ENCODE measurements at regions not wholly inside any gene's neighbourhood (a gene's known extent, or its start where the extent isn't known, plus 50 kb on each side); places are given as distances from the start of the nearest gene placed in this dataset.

DNA sequence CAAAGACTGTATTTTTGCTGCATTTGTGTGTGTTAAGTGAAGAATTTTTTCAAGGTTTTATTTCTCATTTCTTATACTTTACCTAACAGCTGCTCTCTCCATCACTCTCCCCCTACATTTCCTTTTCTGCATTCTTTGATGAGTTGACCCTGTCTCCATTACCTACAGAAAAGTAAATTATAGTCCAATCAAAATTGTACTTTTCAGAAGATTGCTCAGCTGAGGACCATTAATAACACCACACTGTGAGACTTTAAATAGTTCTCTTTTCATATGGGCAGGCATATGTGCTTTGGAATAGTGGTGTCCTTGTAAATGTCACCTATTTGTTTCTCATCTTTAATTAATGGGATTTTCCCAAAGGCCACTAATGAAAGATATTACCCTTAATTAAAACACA, 234.7 kb upstream of the GPR149 start:
- Histone ChIP-seq H2AFZ (ENCODE audit: low read depth, low read length) (no peak overlapping the region), H3K4me2 (ENCODE audit: low read length) (no peak overlapping the region), H3K9me2 (ENCODE audit: insufficient read depth, low read length) (no peaks in the 10 kb centered on the region), H3K4me3 (ENCODE audit: low read length) (no peak overlapping the region), H3F3A (ENCODE audit: insufficient read depth, low read length, poor library complexity, severe bottlenecking) (no peaks in the 10 kb centered on the region), H3K9me3 (ENCODE audit: low read length) (no peaks in the 10 kb centered on the region), H4K20me1 (ENCODE audit: insufficient read depth) (no peaks in the 10 kb centered on the region), H3K27ac (ENCODE audit: low read length) (no peak overlapping the region), H3K36me3 (ENCODE audit: insufficient read depth, low read length) (no peaks in the 10 kb centered on the region), H3K9ac (ENCODE audit: low read length) (no peak overlapping the region), H3K27me3 (ENCODE audit: insufficient read depth, low read depth, low read length) (no peaks in the 10 kb centered on the region), H3K79me2 (replicated peaks; ENCODE audit: insufficient read depth, low read length) (no peaks in the 10 kb centered on the region)
- TF ChIP-seq SMC3 (conservative IDR thresholded peaks at IDR 0.05; ENCODE audit: poor library complexity) (no peak), EP300 (conservative IDR thresholded peaks at IDR 0.05; ENCODE audit: poor library complexity, severe bottlenecking) (no peak), TAF1 (IDR thresholded peaks at IDR 0.05; ENCODE audit: low read depth) (no peak), POLR2AphosphoS5 (IDR thresholded peaks at IDR 0.05) (no peak), RAD21 (conservative IDR thresholded peaks at IDR 0.05) (no peak), EZH2 (IDR thresholded peaks at IDR 0.05; ENCODE audit: borderline replicate concordance, insufficient read depth, low read length, poor library complexity, severe bottlenecking) (no peak), MXI1 (conservative IDR thresholded peaks at IDR 0.05; ENCODE audit: poor library complexity, severe bottlenecking) (no peak)
- TF ChIP-seq, protein P1, sequence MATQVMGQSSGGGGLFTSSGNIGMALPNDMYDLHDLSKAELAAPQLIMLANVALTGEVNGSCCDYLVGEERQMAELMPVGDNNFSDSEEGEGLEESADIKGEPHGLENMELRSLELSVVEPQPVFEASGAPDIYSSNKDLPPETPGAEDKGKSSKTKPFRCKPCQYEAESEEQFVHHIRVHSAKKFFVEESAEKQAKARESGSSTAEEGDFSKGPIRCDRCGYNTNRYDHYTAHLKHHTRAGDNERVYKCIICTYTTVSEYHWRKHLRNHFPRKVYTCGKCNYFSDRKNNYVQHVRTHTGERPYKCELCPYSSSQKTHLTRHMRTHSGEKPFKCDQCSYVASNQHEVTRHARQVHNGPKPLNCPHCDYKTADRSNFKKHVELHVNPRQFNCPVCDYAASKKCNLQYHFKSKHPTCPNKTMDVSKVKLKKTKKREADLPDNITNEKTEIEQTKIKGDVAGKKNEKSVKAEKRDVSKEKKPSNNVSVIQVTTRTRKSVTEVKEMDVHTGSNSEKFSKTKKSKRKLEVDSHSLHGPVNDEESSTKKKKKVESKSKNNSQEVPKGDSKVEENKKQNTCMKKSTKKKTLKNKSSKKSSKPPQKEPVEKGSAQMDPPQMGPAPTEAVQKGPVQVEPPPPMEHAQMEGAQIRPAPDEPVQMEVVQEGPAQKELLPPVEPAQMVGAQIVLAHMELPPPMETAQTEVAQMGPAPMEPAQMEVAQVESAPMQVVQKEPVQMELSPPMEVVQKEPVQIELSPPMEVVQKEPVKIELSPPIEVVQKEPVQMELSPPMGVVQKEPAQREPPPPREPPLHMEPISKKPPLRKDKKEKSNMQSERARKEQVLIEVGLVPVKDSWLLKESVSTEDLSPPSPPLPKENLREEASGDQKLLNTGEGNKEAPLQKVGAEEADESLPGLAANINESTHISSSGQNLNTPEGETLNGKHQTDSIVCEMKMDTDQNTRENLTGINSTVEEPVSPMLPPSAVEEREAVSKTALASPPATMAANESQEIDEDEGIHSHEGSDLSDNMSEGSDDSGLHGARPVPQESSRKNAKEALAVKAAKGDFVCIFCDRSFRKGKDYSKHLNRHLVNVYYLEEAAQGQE (IDR thresholded peaks at IDR 0.05; ENCODE audit: borderline replicate concordance), result no peak
- TF ChIP-seq, protein P2, sequence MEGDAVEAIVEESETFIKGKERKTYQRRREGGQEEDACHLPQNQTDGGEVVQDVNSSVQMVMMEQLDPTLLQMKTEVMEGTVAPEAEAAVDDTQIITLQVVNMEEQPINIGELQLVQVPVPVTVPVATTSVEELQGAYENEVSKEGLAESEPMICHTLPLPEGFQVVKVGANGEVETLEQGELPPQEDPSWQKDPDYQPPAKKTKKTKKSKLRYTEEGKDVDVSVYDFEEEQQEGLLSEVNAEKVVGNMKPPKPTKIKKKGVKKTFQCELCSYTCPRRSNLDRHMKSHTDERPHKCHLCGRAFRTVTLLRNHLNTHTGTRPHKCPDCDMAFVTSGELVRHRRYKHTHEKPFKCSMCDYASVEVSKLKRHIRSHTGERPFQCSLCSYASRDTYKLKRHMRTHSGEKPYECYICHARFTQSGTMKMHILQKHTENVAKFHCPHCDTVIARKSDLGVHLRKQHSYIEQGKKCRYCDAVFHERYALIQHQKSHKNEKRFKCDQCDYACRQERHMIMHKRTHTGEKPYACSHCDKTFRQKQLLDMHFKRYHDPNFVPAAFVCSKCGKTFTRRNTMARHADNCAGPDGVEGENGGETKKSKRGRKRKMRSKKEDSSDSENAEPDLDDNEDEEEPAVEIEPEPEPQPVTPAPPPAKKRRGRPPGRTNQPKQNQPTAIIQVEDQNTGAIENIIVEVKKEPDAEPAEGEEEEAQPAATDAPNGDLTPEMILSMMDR (IDR thresholded peaks at IDR 0.05; ENCODE audit: poor library complexity, severe bottlenecking), result no peak

DNA sequence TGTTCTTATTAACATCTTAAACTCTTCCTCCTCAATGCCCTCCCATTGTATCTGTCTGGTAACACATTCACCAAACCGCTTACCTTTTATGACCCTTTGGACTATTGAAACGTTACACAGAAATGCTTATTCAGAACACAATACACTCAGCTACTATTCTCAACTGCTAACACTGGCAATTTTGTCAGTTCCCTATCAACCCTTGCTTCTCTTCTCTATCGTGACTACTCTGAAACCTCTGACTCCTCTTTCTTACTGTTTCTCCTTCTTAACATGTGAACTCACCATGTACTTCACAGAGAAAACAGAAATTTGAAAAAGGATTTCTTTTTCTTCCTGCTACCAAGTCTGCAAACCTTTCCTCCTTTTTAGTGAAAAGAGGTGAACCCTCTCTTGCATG, 232.9 kb upstream of the GPR149 start:
- H3F3A ChIP-seq (ENCODE audit: insufficient read depth, low read length, poor library complexity, severe bottlenecking), result no peaks in the 10 kb centered on the region
- no peak overlapping the region for H3K4me2 ChIP-seq (ENCODE audit: low read length)
- no peaks in the 10 kb centered on the region for H4K20me1 ChIP-seq (ENCODE audit: insufficient read depth)
- no peak for TF ChIP-seq RAD21 (conservative IDR thresholded peaks at IDR 0.05)
- TF ChIP-seq, protein P1 (IDR thresholded peaks at IDR 0.05; ENCODE audit: borderline replicate concordance), result no peak
- TF ChIP-seq EZH2 (IDR thresholded peaks at IDR 0.05; ENCODE audit: borderline replicate concordance, insufficient read depth, low read length, poor library complexity, severe bottlenecking), result no peak
- TF ChIP-seq, protein P2 (IDR thresholded peaks at IDR 0.05; ENCODE audit: poor library complexity, severe bottlenecking), result no peak
- no peak for TF ChIP-seq MXI1 (conservative IDR thresholded peaks at IDR 0.05; ENCODE audit: poor library complexity, severe bottlenecking)
- no peak for TF ChIP-seq EP300 (conservative IDR thresholded peaks at IDR 0.05; ENCODE audit: poor library complexity, severe bottlenecking)
- no peak for TF ChIP-seq POLR2AphosphoS5 (IDR thresholded peaks at IDR 0.05)
- TF ChIP-seq SMC3 (conservative IDR thresholded peaks at IDR 0.05; ENCODE audit: poor library complexity), result no peak
- no peak for TF ChIP-seq TAF1 (IDR thresholded peaks at IDR 0.05; ENCODE audit: low read depth)
- no peaks in the 10 kb centered on the region for H3K27me3 ChIP-seq (ENCODE audit: insufficient read depth, low read depth, low read length)
- H3K9ac ChIP-seq (ENCODE audit: low read length), result no peak overlapping the region
- no peak overlapping the region for H3K4me3 ChIP-seq (ENCODE audit: low read length)
- no peaks in the 10 kb centered on the region for H3K36me3 ChIP-seq (ENCODE audit: insufficient read depth, low read length)
- no peaks in the 10 kb centered on the region for H3K79me2 ChIP-seq (replicated peaks; ENCODE audit: insufficient read depth, low read length)
- H2AFZ ChIP-seq (ENCODE audit: low read depth, low read length), result no peak overlapping the region
- no peaks in the 10 kb centered on the region for H3K9me3 ChIP-seq (ENCODE audit: low read length)
- H3K9me2 ChIP-seq (ENCODE audit: insufficient read depth, low read length), result no peaks in the 10 kb centered on the region
- no peak overlapping the region for H3K27ac ChIP-seq (ENCODE audit: low read length)

Measured in neural cell (in vitro differentiated cells).